NCI-H345 (cell line): ENCODE measurements at regions not wholly inside any gene's neighbourhood (a gene's known extent, or its start where the extent isn't known, plus 50 kb on each side); places are given as distances from the start of the nearest gene placed in this dataset.
"Not testable (repeated sequence)": the region's sequence is repeated elsewhere in the genome, so short reads cannot be mapped to it uniquely, and the experiment has no call there.

ENCODE experiments used
- DNase-seq: peaks from one replicate; lab custom pipeline; 2025; lab: John Stamatoyannopoulos, UW

DNA sequence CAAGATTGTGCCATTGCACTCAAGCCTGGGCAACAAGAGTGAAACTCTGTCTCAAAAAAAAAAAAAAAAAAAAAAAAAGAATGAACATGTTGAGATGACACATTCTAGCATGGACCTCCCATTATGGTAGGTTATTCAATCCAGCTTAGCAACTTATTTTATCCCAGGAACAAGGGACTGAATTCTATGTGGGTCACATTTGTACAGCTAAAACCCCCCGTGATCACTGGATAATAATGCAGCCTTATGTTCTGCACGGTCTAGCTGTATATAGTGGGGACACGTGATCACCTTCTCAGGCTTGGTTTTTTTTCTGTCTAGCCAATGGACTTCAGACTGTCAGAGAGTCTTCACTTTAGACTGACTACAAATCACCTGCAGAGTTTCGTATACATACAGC lies 115.2 kb upstream of the FRG1 start:
- DNase-seq: no peak

- DNase-seq: no peak
These were observed 114.0 kb upstream of the FRG1 start for GRCh38 chr4:189826657-189827056.

DNA sequence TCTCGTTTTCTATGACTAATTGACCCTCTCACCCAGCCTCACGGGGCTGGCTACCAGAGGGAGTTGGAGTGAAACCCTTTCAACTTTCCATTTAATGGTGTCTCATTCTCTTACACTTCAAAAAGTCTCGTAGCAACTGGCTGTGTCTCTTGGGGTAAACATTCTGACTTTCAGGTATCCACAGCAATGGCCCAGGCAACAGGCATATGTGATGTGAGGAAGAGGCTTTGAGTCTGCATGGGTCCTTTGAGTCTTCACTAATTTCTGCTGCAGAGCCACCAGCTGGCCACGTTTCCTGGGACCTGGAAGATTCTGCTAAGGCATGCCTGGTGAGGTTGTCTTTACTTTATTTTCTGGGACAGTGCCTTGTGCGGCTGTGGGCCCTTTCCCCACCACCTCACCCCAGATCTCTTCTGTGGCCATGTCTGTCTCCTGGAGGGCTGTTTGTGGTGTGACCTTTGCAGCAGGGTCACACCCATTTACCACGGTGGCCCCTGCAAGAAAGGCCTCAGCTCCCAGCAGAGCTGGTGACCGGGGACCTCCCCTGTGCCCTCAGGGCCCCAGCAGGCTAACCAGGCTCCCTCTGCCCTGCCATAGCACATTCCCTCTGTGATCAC lies 112.5 kb upstream of the FRG1 start:
- DNase-seq: no peak

GRCh38 chr4:189832528-189832927 lies 108.1 kb upstream of the FRG1 start:
- DNase-seq: no peak

- no peak for DNase-seq
These were observed 106.1 kb upstream of the FRG1 start for GRCh38 chr4:189834616-189835015.

- no peak for DNase-seq
These were observed 105.2 kb upstream of the FRG1 start for GRCh38 chr4:189835505-189835904.

DNA sequence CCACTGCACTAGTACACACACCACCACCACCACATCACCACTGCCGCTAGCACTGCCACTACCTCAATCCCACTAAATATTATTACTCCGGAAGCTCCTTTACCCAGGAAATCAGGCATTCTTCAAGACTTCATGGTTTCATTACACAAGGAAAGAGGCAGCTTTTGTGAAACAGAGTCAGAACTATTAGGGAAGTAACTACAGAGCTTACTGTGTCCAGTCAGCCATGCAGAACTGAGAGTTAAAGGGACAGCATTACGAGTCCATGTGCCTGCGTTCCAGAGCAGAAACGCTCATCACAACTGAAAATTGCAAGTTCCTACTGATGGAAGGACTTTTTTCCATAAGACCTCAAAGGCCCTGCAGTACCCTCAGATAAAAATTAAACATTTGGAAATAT lies 103.2 kb upstream of the FRG1 start:
- DNase-seq: no peak

DNA sequence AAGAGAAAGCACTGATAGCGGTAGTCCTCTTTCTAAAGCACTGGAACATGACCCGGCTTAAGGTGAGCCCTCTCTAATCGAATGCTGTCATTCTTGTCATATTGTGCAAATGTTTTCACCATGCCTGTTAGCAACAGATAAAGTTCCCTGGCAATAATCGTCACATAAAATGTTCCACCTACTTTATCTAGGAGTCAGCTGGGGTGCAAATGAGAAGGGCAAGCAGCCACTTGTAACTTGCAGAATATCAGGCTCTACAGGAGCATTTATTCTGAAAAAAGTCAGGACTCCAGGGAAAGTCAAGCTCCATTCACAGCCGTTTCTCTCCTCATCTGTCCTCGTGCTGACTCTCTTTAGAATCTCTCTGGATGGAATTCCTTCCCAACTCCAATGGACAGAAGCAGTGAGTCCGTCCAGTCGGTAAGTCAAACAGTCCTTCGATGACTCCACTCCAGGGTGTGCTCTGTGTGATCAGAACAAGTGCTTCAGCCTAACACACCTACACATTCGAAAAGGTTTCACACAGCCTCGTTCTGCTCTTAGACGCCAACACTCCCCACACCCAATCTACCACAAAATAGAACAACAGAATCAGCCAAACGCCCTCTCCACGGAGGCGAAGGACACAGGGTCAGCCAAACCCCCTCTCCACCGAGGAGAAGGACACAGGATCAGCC lies 101.7 kb upstream of the FRG1 start:
- DNase-seq: no peak

DNA sequence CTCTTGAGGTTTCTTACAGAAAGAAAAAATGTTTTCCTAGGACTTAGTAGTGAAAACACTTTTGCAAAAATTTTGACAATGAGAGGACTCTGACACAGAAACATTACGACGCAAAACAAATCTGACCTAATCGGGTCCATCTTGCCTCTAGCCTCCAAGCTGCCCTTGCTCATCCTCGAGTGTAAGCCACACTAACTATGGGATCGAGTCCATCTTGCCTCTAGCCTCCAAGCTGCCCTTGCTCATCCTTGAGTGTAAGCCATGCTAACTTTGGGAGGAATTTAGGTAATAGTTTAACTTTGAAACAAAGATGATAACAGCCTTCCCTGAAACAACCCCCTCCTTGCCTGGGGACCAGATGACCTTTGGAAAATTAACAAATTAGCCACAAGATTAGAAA lies 100.3 kb upstream of the FRG1 start:
- no peak for DNase-seq

GRCh38 chr4:189843413-189844009 lies 97.2 kb upstream of the FRG1 start:
- no peak for DNase-seq

DNA sequence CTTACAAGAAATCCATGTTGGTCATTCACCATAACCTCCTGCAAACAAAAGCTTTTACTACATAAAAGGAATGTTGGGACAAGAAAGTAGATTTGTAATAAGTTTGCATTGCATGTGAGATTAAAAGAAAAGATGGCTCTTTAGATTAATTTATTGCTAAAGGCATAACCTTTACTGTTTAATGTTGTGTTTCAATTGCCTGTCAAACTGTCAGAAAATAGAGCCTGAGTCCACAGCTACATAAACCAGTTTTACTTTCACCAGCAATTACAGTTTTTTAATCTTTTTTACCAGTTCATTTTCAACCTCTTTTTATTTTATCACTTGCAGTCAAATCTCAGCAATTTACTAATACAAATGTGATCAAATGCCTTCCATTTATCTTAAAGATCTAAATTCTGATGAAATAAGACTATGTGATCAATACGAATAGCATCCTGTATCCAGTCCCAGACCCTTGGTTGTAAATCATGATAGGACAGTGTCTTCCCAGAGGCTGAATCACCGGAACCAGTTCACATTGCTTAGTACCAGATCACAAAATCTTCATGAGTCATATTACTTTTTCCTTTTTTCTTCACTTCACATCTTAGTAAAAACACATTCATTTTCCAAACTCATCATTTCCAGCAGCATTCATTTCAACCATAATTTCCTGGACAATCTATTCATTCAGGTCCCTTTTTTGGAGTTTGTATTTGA lies 95.4 kb upstream of the FRG1 start:
- no peak for DNase-seq

- DNase-seq: not testable (repeated sequence)
These were observed 94.6 kb upstream of the FRG1 start for GRCh38 chr4:189846094-189846493.

GRCh38 chr4:189846608-189847007 lies 94.1 kb upstream of the FRG1 start:
- not testable (repeated sequence) for DNase-seq

GRCh38 chr4:189848672-189849071 lies 92.0 kb upstream of the FRG1 start:
- DNase-seq: not testable (repeated sequence)

DNA sequence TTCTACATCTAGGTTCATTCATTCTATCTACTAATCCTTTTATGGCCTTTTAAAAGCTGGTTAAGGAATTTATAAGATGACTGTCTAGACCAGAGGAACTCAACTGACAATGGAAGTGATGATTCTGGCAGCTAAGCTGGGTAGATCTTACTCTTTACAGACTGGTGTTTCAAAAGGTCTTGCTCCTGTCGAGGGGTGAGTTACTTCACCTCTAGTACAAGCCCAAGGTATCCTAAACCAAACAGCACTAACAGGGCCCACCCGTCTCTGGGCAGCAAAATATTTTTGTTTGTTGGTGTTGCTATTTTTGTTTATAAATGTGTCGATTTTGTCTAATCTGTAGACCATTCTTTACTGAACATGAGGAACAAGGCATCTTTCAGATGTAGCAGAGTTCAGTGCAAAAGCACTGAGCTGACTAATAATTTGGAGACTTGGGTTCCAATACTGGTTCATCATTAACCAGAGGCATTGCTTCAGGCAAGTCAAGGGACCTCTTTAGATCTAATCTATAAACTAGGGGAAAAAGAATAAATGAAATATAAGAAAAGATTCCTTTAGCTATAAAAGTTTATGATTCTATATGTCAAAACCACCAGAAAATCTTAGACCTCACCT lies 90.3 kb upstream of the FRG1 start:
- no peak for DNase-seq

DNA sequence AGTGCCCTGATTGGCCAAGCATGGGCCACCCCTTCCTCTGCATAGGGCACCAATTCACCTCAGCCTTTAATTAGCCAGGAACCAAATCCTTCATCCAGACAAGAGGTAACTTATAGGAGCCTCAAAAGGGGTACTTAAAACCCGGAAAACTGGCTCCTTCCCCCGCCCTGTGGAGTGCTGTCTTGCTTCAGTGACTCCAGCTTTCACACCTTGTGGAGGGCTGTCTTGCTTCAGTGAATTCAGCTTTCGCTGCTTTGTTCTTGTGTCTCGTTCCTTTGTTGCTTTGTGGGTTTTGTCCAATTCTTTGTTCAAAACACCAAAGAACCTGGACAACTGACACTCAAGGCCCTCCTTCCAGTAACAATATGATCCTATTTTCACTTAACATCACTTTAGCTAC lies 82.2 kb upstream of the FRG1 start:
- DNase-seq: no peak

DNA sequence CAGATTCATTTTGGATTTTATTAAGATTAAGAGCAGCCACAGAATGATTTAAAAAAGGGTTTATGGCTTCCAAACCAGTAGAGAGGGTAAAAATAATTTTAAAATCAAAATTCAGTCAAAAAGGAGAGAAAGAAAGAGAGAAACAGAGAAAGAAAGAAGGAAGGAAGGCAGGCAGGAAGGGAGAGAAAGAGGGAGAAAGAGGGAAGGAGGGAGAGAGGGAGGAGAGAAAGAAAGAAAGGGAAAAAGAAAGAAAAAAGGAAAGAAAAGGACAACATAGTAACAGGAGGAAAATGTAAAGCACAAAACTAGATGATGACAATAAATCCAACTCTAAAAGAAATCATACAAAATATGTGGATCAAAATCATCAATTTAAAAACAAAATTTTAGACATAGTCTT lies 79.6 kb upstream of the FRG1 start:
- no peak for DNase-seq

DNA sequence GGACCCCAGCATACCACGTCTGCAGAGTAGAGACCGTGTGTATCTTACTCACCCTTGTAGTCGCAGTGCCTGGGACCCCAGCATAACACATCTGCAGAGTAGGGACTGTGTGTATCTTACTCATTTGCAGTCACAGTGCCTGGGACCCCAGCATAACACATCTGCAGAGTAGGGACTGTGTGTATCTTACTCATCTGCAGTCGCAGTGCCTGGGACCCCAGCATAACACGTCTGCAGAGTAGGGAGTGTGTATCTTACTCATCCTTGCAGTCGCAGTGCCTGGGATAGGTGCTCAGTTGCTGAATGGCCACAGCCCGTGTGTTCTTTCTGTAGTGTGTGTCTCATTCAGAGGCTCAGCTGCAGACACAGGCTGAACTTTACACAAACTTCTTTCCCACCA lies 71.4 kb upstream of the FRG1 start:
- DNase-seq: no peak

GRCh38 chr4:189870511-189871234 lies 70.0 kb upstream of the FRG1 start:
- no peak for DNase-seq

- DNase-seq: no peak
These were observed 66.1 kb upstream of the FRG1 start for GRCh38 chr4:189874591-189874990.

- DNase-seq: not testable (repeated sequence)
These were observed 59.5 kb upstream of the FRG1 start for GRCh38 chr4:189881190-189881589.

GRCh38 chr4:189888407-189888806 lies 52.3 kb upstream of the FRG1 start:
- DNase-seq: not testable (repeated sequence)
